ENCODE measurements at regions not wholly inside any gene's neighbourhood (a gene's known extent, or its start where the extent isn't known, plus 50 kb on each side); places are given as distances from the start of the nearest gene placed in this dataset.

DNA sequence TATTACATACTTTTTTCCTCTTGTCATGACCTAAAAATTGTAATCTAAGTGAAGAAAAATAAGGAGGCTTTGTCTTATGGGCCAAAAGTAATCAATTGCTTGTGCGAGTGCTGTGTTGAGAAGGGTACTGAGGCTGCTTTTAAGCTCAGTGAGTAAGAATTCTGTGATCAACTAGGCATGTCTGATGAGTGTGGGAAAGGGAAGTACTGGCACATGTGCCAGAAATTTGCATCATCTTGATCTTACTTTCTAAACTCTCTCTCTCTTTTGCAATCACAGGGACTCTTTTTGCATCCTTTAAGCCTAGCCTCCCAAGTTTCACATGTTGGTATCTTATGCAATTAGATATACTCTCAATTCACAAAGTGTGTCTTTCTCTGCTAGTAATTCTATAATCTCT lies 329.9 kb downstream of the KIF4B start:
- peaks cover 0 to 4% (median 0%) of the 10 kb centered on the region in 5 donors for H3K27me3 ChIP-seq (ENCODE audit: control insufficient read depth in 5 of 5, insufficient read depth in 4 of 5, low read length in 5 of 5)
- H3K4me1 ChIP-seq (ENCODE audit: control insufficient read depth in 5 of 5, insufficient read depth in 5 of 5, low read length in 5 of 5) = no peaks in the 10 kb centered on the region
- no peak overlapping the region for H3K4me3 ChIP-seq (ENCODE audit: low read depth in 1 of 5, low read length in 5 of 5)
- H3K36me3 ChIP-seq (ENCODE audit: control insufficient read depth in 5 of 5, insufficient read depth in 5 of 5, low read length in 5 of 5) = no peaks in the 10 kb centered on the region
- no peak overlapping the region for H3K27ac ChIP-seq (ENCODE audit: low read depth, low read length)
- H3K9me3 ChIP-seq (ENCODE audit: control insufficient read depth in 5 of 5, low read length in 5 of 5) = peaks cover 0 to 2% (median 0%) of the 10 kb centered on the region in 5 donors
- H3K9ac ChIP-seq (ENCODE audit: low read length in 5 of 5) = no peak overlapping the region

DNA sequence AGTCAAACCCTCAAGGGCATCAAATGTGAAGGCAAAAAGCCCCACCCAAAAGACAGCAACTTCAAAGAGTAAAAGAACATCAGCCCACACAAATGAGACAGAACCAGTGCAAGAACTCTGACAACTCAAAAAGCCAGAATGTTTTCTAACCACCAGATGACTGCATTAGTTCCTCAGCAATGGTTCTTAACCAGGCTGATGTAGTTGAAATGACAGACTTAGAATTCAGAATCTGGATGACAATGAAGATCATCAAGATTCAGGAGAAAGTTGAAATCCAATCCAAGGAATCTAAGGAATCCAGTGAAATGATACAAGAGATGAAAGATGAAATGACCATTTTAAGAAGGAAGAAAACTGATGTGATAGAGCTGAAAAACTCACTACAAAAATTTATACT lies 339.7 kb downstream of the KIF4B start:
- Histone ChIP-seq H3K9ac (ENCODE audit: low read length in 5 of 5) (no peak overlapping the region), H3K27ac (ENCODE audit: low read depth, low read length) (no peak overlapping the region), H3K27me3 (ENCODE audit: control insufficient read depth in 5 of 5, insufficient read depth in 4 of 5, low read length in 5 of 5) (no peaks in the 10 kb centered on the region), H3K4me1 (ENCODE audit: control insufficient read depth in 5 of 5, insufficient read depth in 5 of 5, low read length in 5 of 5) (no peaks in the 10 kb centered on the region), H3K4me3 (ENCODE audit: low read depth in 1 of 5, low read length in 5 of 5) (no peak overlapping the region), H3K9me3 (ENCODE audit: control insufficient read depth in 5 of 5, low read length in 5 of 5) (peaks cover 0 to 23% (median 14%) of the 10 kb centered on the region in 5 donors), H3K36me3 (ENCODE audit: control insufficient read depth in 5 of 5, insufficient read depth in 5 of 5, low read length in 5 of 5) (no peaks in the 10 kb centered on the region)

DNA sequence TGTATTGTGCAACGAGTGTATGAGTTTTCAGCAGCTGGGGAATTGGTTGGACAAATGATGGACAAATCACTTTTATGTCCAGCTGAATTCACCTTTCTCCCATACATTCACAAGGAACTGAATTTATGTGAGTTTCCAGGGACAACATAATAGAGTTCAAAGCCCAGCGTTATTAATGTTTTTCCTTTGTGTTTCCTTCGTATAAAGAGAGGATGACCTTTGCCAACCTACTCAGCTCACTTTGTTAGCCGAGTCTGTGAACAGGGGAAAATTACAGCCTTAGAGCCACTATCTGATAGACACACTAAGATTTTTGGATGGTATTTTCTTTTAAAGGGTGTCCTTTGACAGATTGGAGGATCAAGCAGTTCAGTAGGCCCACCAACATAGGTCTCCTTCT lies 352.5 kb downstream of the KIF4B start:
- Histone ChIP-seq H3K9me3 (ENCODE audit: control insufficient read depth in 5 of 5, low read length in 5 of 5) (no peaks in the 10 kb centered on the region), H3K4me3 (ENCODE audit: low read depth in 1 of 5, low read length in 5 of 5) (no peak overlapping the region), H3K27ac (ENCODE audit: low read depth, low read length) (no peak overlapping the region), H3K27me3 (ENCODE audit: control insufficient read depth in 5 of 5, insufficient read depth in 4 of 5, low read length in 5 of 5) (peaks cover 0 to 2% (median 0%) of the 10 kb centered on the region in 5 donors), H3K36me3 (ENCODE audit: control insufficient read depth in 5 of 5, insufficient read depth in 5 of 5, low read length in 5 of 5) (no peaks in the 10 kb centered on the region), H3K4me1 (ENCODE audit: control insufficient read depth in 5 of 5, insufficient read depth in 5 of 5, low read length in 5 of 5) (no peaks in the 10 kb centered on the region), H3K9ac (ENCODE audit: low read length in 5 of 5) (no peak overlapping the region)

DNA sequence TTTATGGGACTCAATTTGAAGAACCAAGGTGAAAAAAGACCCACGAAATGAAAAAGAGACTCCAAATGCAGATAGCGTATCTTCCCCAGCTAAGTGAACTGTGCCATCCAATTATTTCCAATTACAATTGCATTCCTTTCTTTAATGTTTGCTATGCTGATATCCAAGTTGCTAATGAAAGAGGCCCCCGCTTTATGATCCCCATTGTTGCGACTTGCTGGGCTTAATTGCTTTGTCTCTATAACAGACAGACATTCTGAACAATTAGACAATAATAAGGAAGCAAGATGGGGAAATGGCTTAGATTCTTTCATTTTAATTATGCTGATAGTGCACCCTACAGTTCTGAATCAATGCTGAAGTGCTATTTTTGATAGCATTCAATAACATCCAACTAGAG lies 354.3 kb downstream of the KIF4B start:
- Histone ChIP-seq H3K27me3 (ENCODE audit: control insufficient read depth in 5 of 5, insufficient read depth in 4 of 5, low read length in 5 of 5) (peaks cover 0 to 2% (median 0%) of the 10 kb centered on the region in 5 donors), H3K4me3 (ENCODE audit: low read depth in 1 of 5, low read length in 5 of 5) (no peak overlapping the region), H3K27ac (ENCODE audit: low read depth, low read length) (no peak overlapping the region), H3K4me1 (ENCODE audit: control insufficient read depth in 5 of 5, insufficient read depth in 5 of 5, low read length in 5 of 5) (no peaks in the 10 kb centered on the region), H3K9ac (ENCODE audit: low read length in 5 of 5) (no peak overlapping the region), H3K36me3 (ENCODE audit: control insufficient read depth in 5 of 5, insufficient read depth in 5 of 5, low read length in 5 of 5) (no peaks in the 10 kb centered on the region), H3K9me3 (ENCODE audit: control insufficient read depth in 5 of 5, low read length in 5 of 5) (peaks cover 0 to 5% (median 3%) of the 10 kb centered on the region in 5 donors)

DNA sequence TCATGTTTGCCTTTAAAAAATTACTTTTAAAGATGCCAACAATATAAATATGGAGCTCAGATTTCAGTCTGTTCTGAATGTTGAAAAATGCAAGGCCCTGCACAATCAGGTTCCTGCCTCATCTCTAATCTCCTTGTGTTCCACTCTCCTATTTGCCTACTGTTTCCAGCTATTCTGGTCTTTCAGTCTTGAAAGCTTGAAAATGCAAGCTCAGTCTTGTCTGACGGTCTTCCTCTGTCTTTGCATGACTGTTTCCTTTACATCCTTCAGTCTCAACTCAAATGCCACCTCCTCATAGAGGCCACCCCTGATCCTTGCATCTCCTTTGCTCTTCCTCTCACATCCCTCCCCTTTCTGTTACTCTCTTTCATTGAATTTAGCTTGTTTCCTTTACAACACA lies 354.9 kb downstream of the KIF4B start:
- H3K27me3 ChIP-seq (ENCODE audit: control insufficient read depth in 5 of 5, insufficient read depth in 4 of 5, low read length in 5 of 5) = peaks cover 0 to 2% (median 0%) of the 10 kb centered on the region in 5 donors
- H3K4me1 ChIP-seq (ENCODE audit: control insufficient read depth in 5 of 5, insufficient read depth in 5 of 5, low read length in 5 of 5) = no peaks in the 10 kb centered on the region
- no peak overlapping the region for H3K9ac ChIP-seq (ENCODE audit: low read length in 5 of 5)
- no peaks in the 10 kb centered on the region for H3K36me3 ChIP-seq (ENCODE audit: control insufficient read depth in 5 of 5, insufficient read depth in 5 of 5, low read length in 5 of 5)
- H3K9me3 ChIP-seq (ENCODE audit: control insufficient read depth in 5 of 5, low read length in 5 of 5) = peaks cover 0 to 6% (median 4%) of the 10 kb centered on the region in 5 donors
- H3K27ac ChIP-seq (ENCODE audit: low read depth, low read length) = no peak overlapping the region
- no peak overlapping the region for H3K4me3 ChIP-seq (ENCODE audit: low read depth in 1 of 5, low read length in 5 of 5)

DNA sequence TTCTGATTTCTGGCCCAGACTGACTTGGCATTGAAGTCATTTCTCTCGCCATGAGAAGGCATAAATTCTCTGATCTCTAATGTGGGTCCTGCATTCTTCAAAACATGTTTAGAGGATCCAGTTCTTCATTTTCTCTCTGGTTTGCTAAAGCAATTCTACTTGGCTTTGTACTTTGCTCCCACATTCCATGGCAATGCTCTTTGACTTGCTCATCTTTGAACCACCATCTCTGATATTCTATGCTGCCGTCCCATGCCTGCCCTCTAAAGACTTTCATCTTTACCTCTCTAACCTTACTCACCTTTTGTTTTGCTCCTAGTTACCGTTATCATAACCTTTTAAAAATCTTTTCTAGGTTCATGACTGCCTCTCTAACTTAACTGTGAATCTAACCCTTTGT lies 366.9 kb downstream of the KIF4B start:
- H3K9me3 ChIP-seq (ENCODE audit: control insufficient read depth in 5 of 5, low read length in 5 of 5) = peaks cover 0 to 5% (median 3%) of the 10 kb centered on the region in 5 donors
- no peaks in the 10 kb centered on the region for H3K36me3 ChIP-seq (ENCODE audit: control insufficient read depth in 5 of 5, insufficient read depth in 5 of 5, low read length in 5 of 5)
- H3K27me3 ChIP-seq (ENCODE audit: control insufficient read depth in 5 of 5, insufficient read depth in 4 of 5, low read length in 5 of 5) = no peaks in the 10 kb centered on the region
- no peak overlapping the region for H3K4me3 ChIP-seq (ENCODE audit: low read depth in 1 of 5, low read length in 5 of 5)
- no peaks in the 10 kb centered on the region for H3K4me1 ChIP-seq (ENCODE audit: control insufficient read depth in 5 of 5, insufficient read depth in 5 of 5, low read length in 5 of 5)
- no peak overlapping the region for H3K27ac ChIP-seq (ENCODE audit: low read depth, low read length)
- no peak overlapping the region for H3K9ac ChIP-seq (ENCODE audit: low read length in 5 of 5)

DNA sequence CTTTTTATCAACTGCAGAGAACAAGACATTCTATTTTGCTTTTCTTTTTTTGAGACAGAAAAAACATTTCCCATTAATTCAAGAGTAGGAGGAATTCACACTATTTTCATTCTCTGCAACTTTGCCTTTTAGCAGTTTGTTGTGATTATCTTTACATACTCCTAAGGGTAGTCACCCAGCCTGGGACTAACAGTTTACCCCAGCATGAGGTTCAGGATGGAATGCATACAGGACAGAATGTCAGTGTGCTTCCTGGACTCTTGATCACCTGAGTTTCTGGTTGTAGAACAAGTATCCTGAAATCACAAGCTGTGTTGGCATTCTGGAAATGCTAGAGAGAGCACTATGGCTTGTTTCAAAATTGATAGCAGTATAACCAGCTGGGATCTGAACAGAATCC lies 368.1 kb downstream of the KIF4B start:
- H3K9me3 ChIP-seq (ENCODE audit: control insufficient read depth in 5 of 5, low read length in 5 of 5) = peaks cover 0 to 5% (median 3%) of the 10 kb centered on the region in 5 donors
- no peaks in the 10 kb centered on the region for H3K36me3 ChIP-seq (ENCODE audit: control insufficient read depth in 5 of 5, insufficient read depth in 5 of 5, low read length in 5 of 5)
- H3K4me3 ChIP-seq (ENCODE audit: low read depth in 1 of 5, low read length in 5 of 5) = no peak overlapping the region
- no peak overlapping the region for H3K27ac ChIP-seq (ENCODE audit: low read depth, low read length)
- H3K4me1 ChIP-seq (ENCODE audit: control insufficient read depth in 5 of 5, insufficient read depth in 5 of 5, low read length in 5 of 5) = no peaks in the 10 kb centered on the region
- no peak overlapping the region for H3K9ac ChIP-seq (ENCODE audit: low read length in 5 of 5)
- H3K27me3 ChIP-seq (ENCODE audit: control insufficient read depth in 5 of 5, insufficient read depth in 4 of 5, low read length in 5 of 5) = no peaks in the 10 kb centered on the region

DNA sequence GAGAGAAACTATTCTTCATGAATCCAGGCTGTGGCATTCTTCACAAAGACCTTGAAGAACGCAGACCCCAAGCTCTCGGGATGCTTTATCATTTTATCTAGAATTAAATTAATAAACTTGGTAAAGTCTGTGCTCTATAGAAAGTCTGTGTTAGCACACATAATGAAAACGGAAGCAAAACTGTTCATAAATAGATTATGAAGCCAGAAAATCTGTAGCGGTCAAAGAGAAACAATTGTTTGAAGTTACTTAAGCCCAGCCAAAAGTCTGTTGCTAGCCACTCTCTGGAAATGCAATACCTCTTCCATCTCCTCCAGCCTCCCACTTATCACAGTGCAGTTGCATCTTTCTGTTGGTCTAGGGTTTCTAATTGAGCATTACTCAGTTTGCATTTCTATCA lies 375.9 kb downstream of the KIF4B start:
- Histone ChIP-seq H3K9me3 (ENCODE audit: control insufficient read depth in 5 of 5, low read length in 5 of 5) (no peaks in the 10 kb centered on the region), H3K36me3 (ENCODE audit: control insufficient read depth in 5 of 5, insufficient read depth in 5 of 5, low read length in 5 of 5) (no peaks in the 10 kb centered on the region), H3K27ac (ENCODE audit: low read depth, low read length) (no peak overlapping the region), H3K4me3 (ENCODE audit: low read depth in 1 of 5, low read length in 5 of 5) (no peak overlapping the region), H3K4me1 (ENCODE audit: control insufficient read depth in 5 of 5, insufficient read depth in 5 of 5, low read length in 5 of 5) (no peaks in the 10 kb centered on the region), H3K27me3 (ENCODE audit: control insufficient read depth in 5 of 5, insufficient read depth in 4 of 5, low read length in 5 of 5) (no peaks in the 10 kb centered on the region), H3K9ac (ENCODE audit: low read length in 5 of 5) (no peak overlapping the region)

DNA sequence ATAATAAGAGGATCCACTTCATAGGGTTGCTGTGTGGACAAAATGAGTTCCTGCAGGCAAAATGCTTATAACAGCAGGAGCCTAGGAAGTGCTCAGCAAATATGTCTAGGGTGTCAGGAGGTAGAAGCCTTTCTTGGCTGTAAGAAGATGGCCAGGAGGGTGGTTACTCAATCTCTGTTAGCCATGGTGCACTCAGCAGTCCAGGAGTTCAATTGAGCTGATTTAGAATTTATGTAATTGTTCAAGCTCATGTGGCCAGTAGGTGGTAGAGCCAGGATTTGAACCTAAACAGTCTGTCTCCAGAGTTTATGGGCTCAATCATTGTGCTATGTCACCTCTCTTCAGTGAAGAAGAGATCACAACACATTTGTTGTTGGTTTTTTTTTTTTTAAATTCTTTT lies 381.2 kb downstream of the KIF4B start:
- Histone ChIP-seq H3K9me3 (ENCODE audit: control insufficient read depth in 5 of 5, low read length in 5 of 5) (no peaks in the 10 kb centered on the region), H3K36me3 (ENCODE audit: control insufficient read depth in 5 of 5, insufficient read depth in 5 of 5, low read length in 5 of 5) (no peaks in the 10 kb centered on the region)

DNA sequence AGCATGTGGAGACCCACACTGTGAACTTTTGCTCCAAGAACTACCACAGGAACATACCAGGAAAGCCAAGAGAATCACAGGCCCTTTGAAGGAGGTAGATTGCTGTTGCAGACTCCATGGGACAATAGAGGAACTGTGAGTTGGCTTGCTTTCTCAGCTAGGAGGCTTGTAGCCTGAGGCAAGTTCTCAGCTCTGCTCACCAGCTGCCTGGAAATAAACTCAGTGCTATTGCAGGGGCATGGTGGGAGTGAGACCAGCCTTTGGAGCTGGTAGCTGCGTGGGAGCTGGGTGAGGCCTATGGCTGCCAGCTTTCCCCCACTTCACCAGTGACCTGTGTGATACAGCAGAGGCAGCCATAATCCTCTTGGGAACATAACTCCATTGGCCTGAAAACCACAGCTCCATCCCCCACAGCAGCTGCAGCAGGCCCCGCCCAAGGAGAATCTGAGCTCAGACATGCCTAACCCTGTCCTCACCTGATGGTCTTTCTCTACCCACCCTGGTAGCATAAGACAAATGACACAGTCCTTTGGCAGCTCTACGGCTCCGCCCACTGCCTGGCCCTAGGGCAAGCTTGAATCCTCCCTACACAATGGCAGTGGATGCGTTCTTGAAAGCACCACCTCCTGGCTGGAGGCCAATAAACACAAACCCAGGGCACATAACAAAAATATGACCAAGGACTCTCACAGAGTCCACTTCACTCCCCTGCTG lies 389.5 kb downstream of the KIF4B start:
- H3K4me1 ChIP-seq (ENCODE audit: control insufficient read depth in 5 of 5, insufficient read depth in 5 of 5, low read length in 5 of 5) = no peaks in the 10 kb centered on the region
- no peak overlapping the region for H3K27ac ChIP-seq (ENCODE audit: low read depth, low read length)
- no peaks in the 10 kb centered on the region for H3K36me3 ChIP-seq (ENCODE audit: control insufficient read depth in 5 of 5, insufficient read depth in 5 of 5, low read length in 5 of 5)
- H3K9me3 ChIP-seq (ENCODE audit: control insufficient read depth in 5 of 5, low read length in 5 of 5) = peaks cover 0 to 15% (median 9%) of the 10 kb centered on the region in 5 donors
- no peaks in the 10 kb centered on the region for H3K27me3 ChIP-seq (ENCODE audit: control insufficient read depth in 5 of 5, insufficient read depth in 4 of 5, low read length in 5 of 5)
- no peak overlapping the region for H3K4me3 ChIP-seq (ENCODE audit: low read depth in 1 of 5, low read length in 5 of 5)
- H3K9ac ChIP-seq (ENCODE audit: low read length in 5 of 5) = no peak overlapping the region

More for the DNA sequence above, 381.2 kb downstream of the KIF4B start:
- Histone ChIP-seq H3K9ac (ENCODE audit: low read length in 5 of 5) (no peak overlapping the region), H3K27ac (ENCODE audit: low read depth, low read length) (no peak overlapping the region), H3K4me3 (ENCODE audit: low read depth in 1 of 5, low read length in 5 of 5) (no peak overlapping the region), H3K27me3 (ENCODE audit: control insufficient read depth in 5 of 5, insufficient read depth in 4 of 5, low read length in 5 of 5) (no peaks in the 10 kb centered on the region), H3K4me1 (ENCODE audit: control insufficient read depth in 5 of 5, insufficient read depth in 5 of 5, low read length in 5 of 5) (no peaks in the 10 kb centered on the region)

Data from subcutaneous abdominal adipose tissue (tissue), 5 donors.